HCT116 (cell line): ENCODE measurements at regions not wholly inside any gene's neighbourhood (a gene's known extent, or its start where the extent isn't known, plus 50 kb on each side); places are given as distances from the start of the nearest gene placed in this dataset.

ENCODE experiments used
- ATAC-seq: fragments of 200-7000 bp; cut with Tn5 transposase; 2 replicates; pipeline ENCODE4 v1.9.1; 2020; ENCODE audit warnings: mild to moderate bottlenecking, moderate library complexity
- BruUV-seq: library from RNA; stranded (reverse); fragments of 400-500 nt; replicated peaks from 2 replicates; lab custom pipeline; 2021; lab: Mats Ljungman, UMichigan
- CTCF ChIA-PET: fragments of 300-600 bp; sonication (Branson Sonifier 250); formaldehyde crosslinking; loops from one replicate; lab custom pipeline; 2021; ENCODE audit warnings: antibody characterized with exemption; lab: Charles Lee
- POLR2A ChIA-PET: fragments of 300-600, 350-600 bp; sonication (Branson Sonifier 250); formaldehyde crosslinking; loops from one replicate; lab custom pipeline; 2021; ENCODE audit warnings: antibody characterized with exemption; lab: Charles Lee
- RAD21 ChIA-PET, 2 experiments: fragments of 300-600 bp; sonication (Branson Sonifier 250); formaldehyde crosslinking; loops; one replicate each; lab custom pipeline; 2023; ENCODE audit warnings: low total read pairs in 2 of 2; ENCODE audit not compliant: uncharacterized antibody in 2 of 2, unreplicated experiment in 2 of 2, low non-redundant PET in 1 of 2; lab: Charles Lee
- DNase-seq: peaks from one replicate; pipeline ENCODE4 v3.0.0-alpha.2; 2010; ENCODE audit warnings: low read depth, low spot score
- H2AFZ ChIP-seq: fragments of 200-600 bp; shearing (Covaris generic), sonication (generic); 2 replicates; pipeline ENCODE4 v1.6.1; 2017; ENCODE audit warnings: low read depth, mixed run types, mixed read lengths, antibody characterized with exemption, low read length; ENCODE audit not compliant: poor library complexity, severe bottlenecking
- H3K27ac ChIP-seq: 2 replicates; pipeline ENCODE4 v1.5.1; 2012; ENCODE audit warnings: low read depth, low read length
- H3K27me3 ChIP-seq: fragments of 200-600 bp; sonication (generic); 2 replicates; pipeline ENCODE4 v1.6.1; 2016; ENCODE audit warnings: mixed run types, low read length, mixed read lengths; ENCODE audit not compliant: insufficient read depth
- H3K36me3 ChIP-seq, 2 experiments: fragments of 200-500 bp in 1 of 2; fragments of 200-600 bp in 1 of 2; sonication (Bioruptor generic) in 1 of 2; sonication (generic) in 1 of 2; 2 replicates each; pipeline versions ENCODE4 v1.5.1 to v1.6.1; 2014 to 2016; ENCODE audit warnings: low read length in 2 of 2, inconsistent platforms in 1 of 2, mixed read lengths in 1 of 2, mixed run types in 1 of 2; ENCODE audit not compliant: insufficient read depth in 2 of 2, control insufficient read depth in 1 of 2
- H3K4me1 ChIP-seq, 2 experiments: fragments of 200-600 bp in 1 of 2; sonication (generic) in 1 of 2; 2 replicates each; pipeline versions ENCODE4 v1.5.1 to v1.6.1; 2012 to 2017; ENCODE audit warnings: low read length in 2 of 2, inconsistent platforms in 1 of 2, mild to moderate bottlenecking in 1 of 2, mixed read lengths in 1 of 2, mixed run types in 1 of 2, moderate library complexity in 1 of 2; ENCODE audit not compliant: insufficient read depth in 2 of 2, control insufficient read depth in 1 of 2
- H3K4me2 ChIP-seq: fragments of 200-600 bp; sonication (generic); 2 replicates; pipeline ENCODE4 v1.6.1; 2017; ENCODE audit warnings: mixed run types, low read length, mixed read lengths
- H3K4me3 ChIP-seq, 2 experiments: fragments of 200-600 bp in 1 of 2; sonication (generic) in 1 of 2; replicated peaks in 1 of 2; 2 replicates each; pipeline ENCODE4 v1.5.1; 2011 to 2016; ENCODE audit warnings: low read length in 2 of 2, control low read depth in 1 of 2, low read depth in 1 of 2, mild to moderate bottlenecking in 1 of 2, mixed read lengths in 1 of 2, mixed run types in 1 of 2
- H3K79me2 ChIP-seq: fragments of 200-600 bp; sonication (generic); 2 replicates; pipeline ENCODE4 v1.6.1; 2017; ENCODE audit warnings: mild to moderate bottlenecking, mixed run types, low read length, moderate library complexity, mixed read lengths; ENCODE audit not compliant: insufficient read depth
- H3K9ac ChIP-seq: fragments of 200-600 bp; sonication (generic); 2 replicates; pipeline ENCODE4 v1.6.1; 2016; ENCODE audit warnings: low read length, mixed read lengths
- H3K9me2 ChIP-seq: fragments of 200-600 bp; sonication (generic), shearing (Covaris generic); 2 replicates; pipeline ENCODE4 v1.6.1; 2017; ENCODE audit warnings: mixed run types, mild to moderate bottlenecking, moderate library complexity; ENCODE audit not compliant: insufficient read depth
- H3K9me3 ChIP-seq, 2 experiments: fragments of 200-500 bp in 1 of 2; fragments of 200-600 bp in 1 of 2; sonication (Bioruptor generic) in 1 of 2; sonication (generic) in 1 of 2; 2 replicates each; pipeline ENCODE4 v1.6.1; 2014 to 2017; ENCODE audit warnings: low read length in 2 of 2, mixed read lengths in 2 of 2, inconsistent platforms in 1 of 2, low read depth in 1 of 2, mild to moderate bottlenecking in 1 of 2, mixed run types in 1 of 2, moderate library complexity in 1 of 2; ENCODE audit not compliant: control insufficient read depth in 1 of 2, insufficient read depth in 1 of 2
- H4K20me1 ChIP-seq: fragments of 200-600 bp; sonication (generic), shearing (Covaris generic); 2 replicates; pipeline ENCODE4 v1.6.1; 2017; ENCODE audit warnings: mixed run types, mild to moderate bottlenecking, moderate library complexity; ENCODE audit not compliant: insufficient read depth
- EGR1 ChIP-seq: IDR thresholded peaks from 2 replicates; pipeline ENCODE4 v1.6.1; 2012; ENCODE audit warnings: low read depth
- ELF1 ChIP-seq: IDR thresholded peaks from 2 replicates; pipeline ENCODE4 v1.6.1; 2012; ENCODE audit warnings: low read depth, borderline replicate concordance
- EZH2 ChIP-seq: fragments of 200-600 bp; sonication (generic); IDR thresholded peaks from 2 replicates; pipeline ENCODE4 v1.6.1; 2017; ENCODE audit warnings: antibody characterized with exemption, mixed run types
- EZH2phosphoT487 ChIP-seq: fragments of 200-600 bp; IDR thresholded peaks from 2 replicates; pipeline ENCODE4 v1.6.1; 2018; ENCODE audit warnings: antibody characterized with exemption, borderline replicate concordance
- FOSL1 ChIP-seq: IDR thresholded peaks from 2 replicates; pipeline ENCODE4 v1.6.1; 2012; ENCODE audit warnings: low read depth
- JUND ChIP-seq: IDR thresholded peaks from 2 replicates; pipeline ENCODE4 v1.6.1; 2012
- POLR2A ChIP-seq: IDR thresholded peaks from 2 replicates; pipeline ENCODE4 v1.7.0; 2011; ENCODE audit warnings: borderline replicate concordance; ENCODE audit not compliant: insufficient read depth, insufficient read length; ENCODE audit errors: extremely low read depth
- POLR2AphosphoS5 ChIP-seq: IDR thresholded peaks from 2 replicates; pipeline ENCODE4 v1.6.1; 2011; ENCODE audit warnings: mild to moderate bottlenecking, low read depth, low read length, moderate library complexity
- RAD21 ChIP-seq: IDR thresholded peaks from 2 replicates; pipeline ENCODE4 v1.6.1; 2012; ENCODE audit warnings: low read depth, mild to moderate bottlenecking
- REST ChIP-seq: IDR thresholded peaks from 2 replicates; pipeline ENCODE4 v1.6.1; 2012; ENCODE audit warnings: low read depth
- SIN3A ChIP-seq: IDR thresholded peaks from 2 replicates; pipeline ENCODE4 v1.6.1; 2012; ENCODE audit warnings: low read depth
- SP1 ChIP-seq: IDR thresholded peaks from 2 replicates; pipeline ENCODE4 v1.6.1; 2012; ENCODE audit warnings: low read depth
- SRF ChIP-seq: IDR thresholded peaks from 2 replicates; pipeline ENCODE4 v1.6.1; 2012; ENCODE audit warnings: low read depth
- YY1 ChIP-seq: IDR thresholded peaks from 2 replicates; pipeline ENCODE4 v1.6.1; 2011; ENCODE audit warnings: low read length, low read depth, moderate library complexity, mild to moderate bottlenecking; ENCODE audit not compliant: insufficient replicate concordance; ENCODE audit errors: extremely low read depth
- ZFX ChIP-seq: fragments of 450-650 bp; IDR thresholded peaks from 2 replicates; pipeline ENCODE4 v1.6.1; 2017
- ZNF274 ChIP-seq: fragments of 200-500 bp; sonication (Bioruptor generic); IDR thresholded peaks from 2 replicates; pipeline ENCODE4 v1.6.1; 2014; ENCODE audit warnings: mild to moderate bottlenecking, low read depth, low read length, inconsistent platforms
- intact Hi-C: fragments of 100-400 bp; cut with micrococcal nuclease; formaldehyde crosslinking; loops from 2 replicates; pipeline ENCODE4 v1.10.0; 2022
- TF ChIP-seq, protein P1 (sequence below), 3 experiments: fragments of 200-600 bp in 1 of 3; sonication (generic) in 1 of 3; IDR thresholded peaks in 2 of 3; conservative IDR thresholded peaks in 1 of 3; 2 replicates each; pipeline ENCODE4 v1.5.1; 2012 to 2017; ENCODE audit warnings: low read depth in 2 of 3, low read length in 2 of 3, antibody characterized with exemption in 1 of 3, borderline replicate concordance in 1 of 3, control low read depth in 1 of 3, mild to moderate bottlenecking in 1 of 3, mixed read lengths in 1 of 3, mixed run types in 1 of 3, moderate library complexity in 1 of 3; ENCODE audit not compliant: insufficient read depth in 1 of 3
- TF ChIP-seq, protein P2 (sequence below): IDR thresholded peaks from 2 replicates; pipeline ENCODE4 v1.6.1; 2012
- TF ChIP-seq, protein P3 (sequence below): IDR thresholded peaks from 2 replicates; pipeline ENCODE4 v1.6.1; 2011; ENCODE audit warnings: mild to moderate bottlenecking, low read length, moderate library complexity; ENCODE audit not compliant: insufficient replicate concordance; ENCODE audit errors: extremely low read depth

DNA sequence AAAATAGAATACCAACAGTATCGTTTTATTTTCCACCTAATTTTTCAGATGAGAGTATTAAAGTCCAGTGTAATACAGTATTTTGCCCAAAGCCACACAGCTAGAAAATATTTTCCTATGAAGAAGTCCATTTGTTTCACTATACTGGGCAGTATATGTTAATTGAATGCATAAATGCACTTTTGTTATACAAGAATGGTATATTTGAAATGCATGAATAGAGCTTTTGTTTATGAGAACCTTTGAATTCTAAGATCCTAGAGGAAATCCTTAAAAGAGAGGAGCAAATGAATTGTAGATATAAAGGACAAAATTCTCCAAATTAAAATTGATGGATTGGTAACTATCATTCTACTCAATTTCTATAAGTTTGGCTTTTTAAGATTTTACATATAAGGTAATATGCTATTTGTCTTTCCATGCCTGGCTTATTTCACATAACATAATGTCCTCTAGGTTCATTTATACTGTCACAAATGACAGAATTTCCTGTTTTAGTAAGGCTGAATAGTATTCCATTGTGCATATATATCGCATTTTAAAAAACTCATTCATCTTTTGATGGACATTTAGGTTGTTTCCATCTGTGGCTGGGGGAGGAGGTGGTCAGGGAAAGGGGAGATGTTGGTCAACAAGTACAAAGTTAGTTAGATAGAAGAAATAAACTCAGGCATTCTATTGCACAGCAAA, 136.6 kb upstream of the DCN start:
- Histone ChIP-seq H3K4me2 (no peak overlapping the region), H3K79me2 (no peaks in the 10 kb centered on the region), H3K9ac (no peak overlapping the region), H3K9me3 (no peaks in the 10 kb centered on the region), H3K36me3 (no peaks in the 10 kb centered on the region), H3K4me3 (no peak overlapping the region), H3K4me1 (no peaks in the 10 kb centered on the region), H3K27ac (no peak overlapping the region), H3K27me3 (no peaks in the 10 kb centered on the region), H3K9me2 (no peaks in the 10 kb centered on the region), H4K20me1 (no peaks in the 10 kb centered on the region), H2AFZ (no peak overlapping the region)
- POLR2A ChIA-PET, result no interaction called here
- no peak for ATAC-seq
- CTCF ChIA-PET, result interaction anchor here (1.2 kb wide), 1 partner anchor 9 kb away, joined by 3 read pairs; no protein-coding TSS in a partner anchor
- TF ChIP-seq FOSL1 (no peak), EGR1 (no peak), POLR2A (no peak), POLR2AphosphoS5 (no peak), JUND (no peak), SRF (no peak), ZNF274 (no peak), ZFX (no peak), SIN3A (no peak), ELF1 (no peak), SP1 (no peak), EZH2phosphoT487 (no peak), EZH2 (no peak), REST (no peak), RAD21 (no peak), YY1 (no peak)
- TF ChIP-seq, protein P1, sequence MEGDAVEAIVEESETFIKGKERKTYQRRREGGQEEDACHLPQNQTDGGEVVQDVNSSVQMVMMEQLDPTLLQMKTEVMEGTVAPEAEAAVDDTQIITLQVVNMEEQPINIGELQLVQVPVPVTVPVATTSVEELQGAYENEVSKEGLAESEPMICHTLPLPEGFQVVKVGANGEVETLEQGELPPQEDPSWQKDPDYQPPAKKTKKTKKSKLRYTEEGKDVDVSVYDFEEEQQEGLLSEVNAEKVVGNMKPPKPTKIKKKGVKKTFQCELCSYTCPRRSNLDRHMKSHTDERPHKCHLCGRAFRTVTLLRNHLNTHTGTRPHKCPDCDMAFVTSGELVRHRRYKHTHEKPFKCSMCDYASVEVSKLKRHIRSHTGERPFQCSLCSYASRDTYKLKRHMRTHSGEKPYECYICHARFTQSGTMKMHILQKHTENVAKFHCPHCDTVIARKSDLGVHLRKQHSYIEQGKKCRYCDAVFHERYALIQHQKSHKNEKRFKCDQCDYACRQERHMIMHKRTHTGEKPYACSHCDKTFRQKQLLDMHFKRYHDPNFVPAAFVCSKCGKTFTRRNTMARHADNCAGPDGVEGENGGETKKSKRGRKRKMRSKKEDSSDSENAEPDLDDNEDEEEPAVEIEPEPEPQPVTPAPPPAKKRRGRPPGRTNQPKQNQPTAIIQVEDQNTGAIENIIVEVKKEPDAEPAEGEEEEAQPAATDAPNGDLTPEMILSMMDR (IDR thresholded peaks at IDR 0.05 in 2 of 3, conservative IDR thresholded peaks at IDR 0.05 in 1 of 3; ENCODE audit: borderline replicate concordance in 1 of 3, insufficient read depth in 1 of 3, low read depth in 2 of 3, low read length in 2 of 3), result no peak
- TF ChIP-seq, protein P2, sequence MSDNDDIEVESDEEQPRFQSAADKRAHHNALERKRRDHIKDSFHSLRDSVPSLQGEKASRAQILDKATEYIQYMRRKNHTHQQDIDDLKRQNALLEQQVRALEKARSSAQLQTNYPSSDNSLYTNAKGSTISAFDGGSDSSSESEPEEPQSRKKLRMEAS, result no peak
- TF ChIP-seq, protein P3, sequence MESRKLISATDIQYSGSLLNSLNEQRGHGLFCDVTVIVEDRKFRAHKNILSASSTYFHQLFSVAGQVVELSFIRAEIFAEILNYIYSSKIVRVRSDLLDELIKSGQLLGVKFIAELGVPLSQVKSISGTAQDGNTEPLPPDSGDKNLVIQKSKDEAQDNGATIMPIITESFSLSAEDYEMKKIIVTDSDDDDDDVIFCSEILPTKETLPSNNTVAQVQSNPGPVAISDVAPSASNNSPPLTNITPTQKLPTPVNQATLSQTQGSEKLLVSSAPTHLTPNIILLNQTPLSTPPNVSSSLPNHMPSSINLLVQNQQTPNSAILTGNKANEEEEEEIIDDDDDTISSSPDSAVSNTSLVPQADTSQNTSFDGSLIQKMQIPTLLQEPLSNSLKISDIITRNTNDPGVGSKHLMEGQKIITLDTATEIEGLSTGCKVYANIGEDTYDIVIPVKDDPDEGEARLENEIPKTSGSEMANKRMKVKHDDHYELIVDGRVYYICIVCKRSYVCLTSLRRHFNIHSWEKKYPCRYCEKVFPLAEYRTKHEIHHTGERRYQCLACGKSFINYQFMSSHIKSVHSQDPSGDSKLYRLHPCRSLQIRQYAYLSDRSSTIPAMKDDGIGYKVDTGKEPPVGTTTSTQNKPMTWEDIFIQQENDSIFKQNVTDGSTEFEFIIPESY, result no peak
- no peak for DNase-seq
- BruUV-seq, result no TSS peak
- intact Hi-C loops, result no loop called here
- RAD21 ChIA-PET, result no interaction called here
